ENCODE measurements at regions not wholly inside any gene's neighbourhood (a gene's known extent, or its start where the extent isn't known, plus 50 kb on each side); places are given as distances from the start of the nearest gene placed in this dataset.

GRCh38 chr5:127153521-127153920, 80.2 kb upstream of the C5orf63 start:
- no peak for TF ChIP-seq CTCF (conservative IDR thresholded peaks at IDR 0.05; ENCODE audit: low read depth, low read length)
- TF ChIP-seq EZH2 (IDR thresholded peaks at IDR 0.05; ENCODE audit: borderline replicate concordance, low read depth, low read length, poor library complexity, severe bottlenecking): no peak

Measured in A673 (cell line).